GM21576 (cell line): ENCODE measurements at regions not wholly inside any gene's neighbourhood (a gene's known extent, or its start where the extent isn't known, plus 50 kb on each side); places are given as distances from the start of the nearest gene placed in this dataset.

Experiments used
- ATAC-seq: cut with Tn5 transposase; IDR thresholded peaks from one replicate; pipeline ENCODE4 v1.9.1; 2021; ENCODE audit warnings: mild to moderate bottlenecking, moderate library complexity; ENCODE audit not compliant: unreplicated experiment

GRCh38 chr5:118692811-118693342 lies 295.5 kb downstream of the DTWD2 start:
- ATAC-seq, result no peak

DNA sequence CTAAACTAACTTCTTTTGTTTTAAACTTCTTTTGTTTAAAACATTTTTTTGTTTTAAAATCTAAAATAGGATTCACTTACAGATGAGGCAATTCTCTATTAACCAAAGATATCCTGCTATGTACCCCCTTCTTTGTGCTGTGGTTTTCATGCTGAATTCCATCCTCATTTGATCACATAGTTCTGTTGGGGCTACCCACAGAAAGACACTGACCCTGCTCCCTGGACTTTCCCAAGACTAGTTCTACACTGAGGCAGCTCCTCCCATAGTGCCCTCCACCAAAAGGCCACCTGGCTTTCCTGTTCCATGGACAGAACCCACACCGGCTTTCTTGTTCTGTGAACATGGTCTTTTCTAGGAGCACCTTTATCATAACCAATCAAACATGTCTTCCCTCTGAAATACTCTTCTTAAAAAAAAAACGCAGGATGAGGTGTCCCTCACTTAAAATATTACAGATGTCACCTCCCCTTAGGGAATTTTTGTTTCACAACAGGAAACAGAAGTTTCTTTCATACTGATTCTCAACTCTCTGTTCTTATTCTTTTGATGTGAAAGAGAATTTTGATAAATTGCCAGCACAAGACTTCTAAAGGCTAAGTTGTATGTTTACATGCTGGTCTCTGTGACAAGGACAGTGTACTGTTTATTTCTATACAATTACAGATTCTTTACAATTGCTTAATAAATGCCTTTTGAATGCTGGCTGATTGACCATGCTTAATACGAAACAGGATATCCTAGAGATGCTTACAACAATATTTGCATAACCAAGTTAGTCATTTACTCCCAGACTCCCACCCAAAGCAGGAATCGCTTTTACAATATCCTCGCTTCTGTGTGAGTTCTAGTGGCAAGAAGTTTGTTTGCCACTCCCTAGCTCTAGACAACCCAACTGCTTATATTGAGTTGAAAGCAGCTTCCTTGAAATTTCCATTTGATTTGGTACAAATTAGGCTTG lies 300.4 kb downstream of the DTWD2 start:
- ATAC-seq, result no peak

DNA sequence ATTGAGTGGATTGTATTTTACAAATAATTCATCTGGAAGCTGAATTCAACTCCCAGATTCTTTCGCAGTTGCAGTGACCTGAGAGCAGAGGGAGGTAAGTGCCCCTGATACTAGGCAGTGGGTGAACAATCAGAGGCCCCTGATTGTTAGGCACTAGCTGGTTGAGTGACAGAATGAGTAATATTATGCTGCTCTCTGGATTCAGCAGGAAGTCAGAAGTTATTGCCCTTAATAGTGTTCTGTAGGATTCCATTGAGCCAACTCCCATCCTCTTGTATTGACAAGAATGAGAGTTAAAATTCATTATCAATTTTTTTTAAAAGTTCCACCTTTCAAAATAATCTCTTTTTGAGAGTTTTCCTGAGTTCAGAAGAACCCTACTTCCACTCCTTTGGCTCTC lies 301.2 kb downstream of the DTWD2 start:
- ATAC-seq, result no peak

DNA sequence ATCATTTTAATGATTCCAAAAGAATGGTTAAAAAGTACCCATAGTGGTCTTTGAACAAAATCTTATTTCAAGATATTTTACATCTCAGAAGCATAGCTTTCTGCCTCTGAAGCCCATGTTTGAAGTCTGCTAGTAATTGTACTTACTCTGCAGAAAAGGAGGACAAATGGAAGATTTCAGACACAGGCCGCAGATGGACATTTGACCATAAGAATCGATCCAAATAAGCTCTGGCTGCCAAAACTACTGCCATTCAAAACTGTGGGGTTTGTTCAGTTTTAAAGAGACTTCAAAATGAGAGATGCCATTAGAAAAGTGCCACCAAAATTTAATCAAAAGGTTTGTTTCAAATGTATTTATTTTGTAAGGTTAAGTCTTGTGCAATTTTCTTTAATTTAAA lies 306.7 kb downstream of the DTWD2 start:
- ATAC-seq, result no peak

- no peak for ATAC-seq
These were observed 308.9 kb downstream of the DTWD2 start for GRCh38 chr5:118679264-118679940.

GRCh38 chr5:118678746-118679145 lies 309.6 kb downstream of the DTWD2 start:
- ATAC-seq, result no peak

GRCh38 chr5:118675247-118675646 lies 313.1 kb downstream of the DTWD2 start:
- no peak for ATAC-seq

DNA sequence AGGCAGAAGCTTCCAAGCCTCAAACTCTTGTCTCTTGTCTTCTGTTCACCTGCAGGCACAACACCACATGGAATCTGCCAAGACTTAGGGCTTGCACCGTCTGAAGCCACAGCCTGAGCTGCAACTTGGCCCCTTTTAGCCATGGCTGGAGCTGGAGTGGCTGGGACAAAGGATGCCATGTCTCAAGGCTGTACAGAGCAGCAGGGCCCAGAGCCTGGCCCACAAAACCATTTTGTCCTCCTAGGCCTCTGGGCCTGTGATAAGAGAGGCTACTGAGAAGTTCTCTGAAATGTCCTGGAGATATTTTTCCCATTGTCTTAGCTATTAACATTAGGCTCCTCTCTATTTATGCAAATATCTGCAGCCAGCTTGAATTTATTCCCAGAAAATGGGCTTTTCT lies 330.8 kb downstream of the DTWD2 start:
- ATAC-seq, result no peak

GRCh38 chr5:118653872-118654271 lies 334.5 kb downstream of the DTWD2 start:
- no peak for ATAC-seq

DNA sequence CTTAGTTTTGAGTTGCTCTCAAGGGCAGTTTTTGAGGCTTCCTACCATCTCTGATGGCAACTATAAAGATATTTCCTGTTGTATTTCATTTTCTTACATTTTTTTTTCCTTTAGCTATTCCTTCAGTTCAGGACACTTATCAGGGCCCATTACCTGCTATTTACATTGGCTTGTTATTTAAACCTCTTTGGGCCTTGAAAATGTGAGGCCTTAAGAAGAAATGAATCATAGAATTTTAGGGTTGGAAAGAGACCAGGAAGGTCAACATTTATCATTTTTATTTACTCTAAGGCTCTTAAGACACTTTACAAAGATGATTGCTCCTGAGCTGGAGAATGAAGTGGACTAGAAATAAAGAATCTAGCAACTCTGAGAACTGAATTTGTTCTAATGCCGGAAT lies 335.2 kb downstream of the DTWD2 start:
- ATAC-seq, result no peak

GRCh38 chr5:118651002-118651401 lies 337.3 kb downstream of the DTWD2 start:
- no peak for ATAC-seq

DNA sequence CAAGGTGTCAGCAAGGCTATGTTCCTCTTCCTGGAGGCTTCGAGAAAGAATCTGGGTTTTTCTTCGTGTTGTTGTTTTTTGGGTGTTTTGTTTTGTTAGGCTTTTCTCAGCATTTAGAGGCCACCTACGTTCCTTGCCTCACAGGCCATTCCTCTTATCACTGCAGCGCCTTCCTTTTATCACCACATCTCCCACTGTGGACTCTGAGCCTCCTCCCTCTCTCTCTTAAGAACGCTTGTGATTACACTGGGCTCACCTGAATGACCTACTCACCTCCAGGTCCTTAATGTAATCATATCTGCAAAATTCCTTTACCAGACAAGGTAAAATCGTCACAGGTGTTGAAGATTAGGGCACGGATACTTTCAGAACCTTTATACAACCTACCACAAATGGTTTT lies 340.8 kb downstream of the DTWD2 start:
- ATAC-seq, result no peak

DNA sequence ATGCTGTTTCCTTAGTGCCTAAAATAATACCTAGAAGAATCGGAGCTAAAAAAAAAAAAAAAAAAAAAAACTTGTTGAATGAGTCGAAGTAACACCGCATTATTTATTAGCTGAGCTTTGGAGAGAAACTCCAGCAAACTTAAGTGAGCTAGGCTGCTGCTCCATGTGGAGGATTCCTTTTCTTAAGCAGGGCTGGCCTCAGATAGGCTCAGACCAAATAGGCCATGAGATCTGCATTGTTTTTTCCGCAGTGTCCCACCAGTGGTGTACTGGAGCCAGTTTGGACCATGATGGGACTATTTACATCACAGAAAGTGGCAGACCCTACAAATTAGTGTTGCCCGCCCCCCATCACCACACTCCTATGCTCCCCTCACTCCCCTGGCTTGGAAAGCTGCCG lies 341.4 kb downstream of the DTWD2 start:
- ATAC-seq, result no peak

DNA sequence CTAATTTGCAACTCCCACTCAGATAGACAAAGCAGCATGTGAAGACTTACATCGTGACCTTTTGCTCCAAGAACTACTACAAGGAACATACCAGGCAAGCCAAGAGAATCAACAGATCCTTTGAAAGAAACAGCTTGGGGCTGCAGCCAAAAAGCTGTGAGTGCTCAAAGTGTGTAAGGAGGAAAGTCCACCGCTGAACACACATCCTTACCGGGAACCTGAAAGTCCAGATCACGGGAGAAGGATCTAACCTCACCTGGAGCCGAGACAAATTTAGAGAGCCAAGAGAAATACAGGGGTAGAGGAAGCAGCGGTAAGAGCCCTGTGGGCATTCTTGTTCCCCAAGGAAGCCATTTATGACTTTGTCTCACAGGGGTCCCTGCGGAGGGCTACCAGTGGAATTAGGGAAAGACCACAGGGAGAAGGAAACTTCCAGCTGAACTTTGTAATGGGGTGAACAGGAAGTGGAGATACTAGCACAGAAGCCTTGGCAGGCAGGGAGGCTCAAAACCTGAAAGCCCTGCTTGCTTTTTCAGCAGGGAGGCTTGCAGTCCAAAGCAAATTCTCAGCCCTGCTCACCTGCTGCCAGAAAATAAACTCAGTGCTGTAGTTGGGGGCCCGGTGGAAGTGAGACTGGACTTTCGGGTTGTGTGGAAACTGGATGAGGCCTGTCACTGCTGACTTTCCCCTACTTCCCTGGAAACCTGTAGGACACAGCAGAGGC lies 350.2 kb downstream of the DTWD2 start:
- ATAC-seq, result no peak

GRCh38 chr5:118628660-118629354 lies 359.5 kb downstream of the DTWD2 start:
- no peak for ATAC-seq

GRCh38 chr5:118620233-118620632 lies 368.1 kb downstream of the DTWD2 start:
- no peak for ATAC-seq

GRCh38 chr5:118619823-118620222 lies 368.5 kb downstream of the DTWD2 start:
- ATAC-seq, result no peak

GRCh38 chr5:118616281-118616680 lies 372.1 kb downstream of the DTWD2 start:
- no peak for ATAC-seq

- ATAC-seq, result no peak
These were observed 373.5 kb downstream of the DTWD2 start for GRCh38 chr5:118614731-118615456.

GRCh38 chr5:118611332-118611945 lies 376.9 kb downstream of the DTWD2 start:
- no peak for ATAC-seq
